ENCODE measurements at regions not wholly inside any gene's neighbourhood (a gene's known extent, or its start where the extent isn't known, plus 50 kb on each side); places are given as distances from the start of the nearest gene placed in this dataset.

DNA sequence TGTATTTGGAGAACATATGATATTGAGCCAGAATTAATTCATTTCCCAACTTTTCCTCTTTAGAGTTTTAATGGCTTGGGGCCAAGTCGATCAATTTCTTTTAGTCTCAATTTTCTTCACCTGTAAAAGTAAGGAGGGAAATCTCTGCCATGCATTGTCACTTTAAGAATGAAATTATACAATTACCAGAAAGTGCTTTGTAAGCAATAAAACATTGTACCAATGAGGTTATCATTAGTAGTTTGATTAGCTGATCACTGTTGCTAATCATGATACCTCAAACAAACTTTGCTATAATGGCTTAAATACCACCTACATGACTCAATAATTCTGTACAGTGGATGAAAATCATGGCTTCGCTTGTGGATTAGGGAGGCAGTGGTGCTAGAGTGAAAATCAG, 1525.8 kb upstream of the GOT2 start:
- no peak overlapping the region for H3K27ac ChIP-seq
- no peaks in the 10 kb centered on the region for H3K36me3 ChIP-seq
- TF ChIP-seq, protein P1, sequence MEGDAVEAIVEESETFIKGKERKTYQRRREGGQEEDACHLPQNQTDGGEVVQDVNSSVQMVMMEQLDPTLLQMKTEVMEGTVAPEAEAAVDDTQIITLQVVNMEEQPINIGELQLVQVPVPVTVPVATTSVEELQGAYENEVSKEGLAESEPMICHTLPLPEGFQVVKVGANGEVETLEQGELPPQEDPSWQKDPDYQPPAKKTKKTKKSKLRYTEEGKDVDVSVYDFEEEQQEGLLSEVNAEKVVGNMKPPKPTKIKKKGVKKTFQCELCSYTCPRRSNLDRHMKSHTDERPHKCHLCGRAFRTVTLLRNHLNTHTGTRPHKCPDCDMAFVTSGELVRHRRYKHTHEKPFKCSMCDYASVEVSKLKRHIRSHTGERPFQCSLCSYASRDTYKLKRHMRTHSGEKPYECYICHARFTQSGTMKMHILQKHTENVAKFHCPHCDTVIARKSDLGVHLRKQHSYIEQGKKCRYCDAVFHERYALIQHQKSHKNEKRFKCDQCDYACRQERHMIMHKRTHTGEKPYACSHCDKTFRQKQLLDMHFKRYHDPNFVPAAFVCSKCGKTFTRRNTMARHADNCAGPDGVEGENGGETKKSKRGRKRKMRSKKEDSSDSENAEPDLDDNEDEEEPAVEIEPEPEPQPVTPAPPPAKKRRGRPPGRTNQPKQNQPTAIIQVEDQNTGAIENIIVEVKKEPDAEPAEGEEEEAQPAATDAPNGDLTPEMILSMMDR (IDR thresholded peaks at IDR 0.05), result no peak
- TF ChIP-seq POLR2A (IDR thresholded peaks at IDR 0.05), result no peak
- intact Hi-C loops (cut with DNase I; ENCODE audit: low total_unique reads), result no loop called here
- no peak for DNase-seq
- no peaks in the 10 kb centered on the region for H3K27me3 ChIP-seq
- H3K4me3 ChIP-seq, result no peak overlapping the region
- no peaks in the 10 kb centered on the region for H3K9me3 ChIP-seq
- no peaks in the 10 kb centered on the region for H3K4me1 ChIP-seq

DNA sequence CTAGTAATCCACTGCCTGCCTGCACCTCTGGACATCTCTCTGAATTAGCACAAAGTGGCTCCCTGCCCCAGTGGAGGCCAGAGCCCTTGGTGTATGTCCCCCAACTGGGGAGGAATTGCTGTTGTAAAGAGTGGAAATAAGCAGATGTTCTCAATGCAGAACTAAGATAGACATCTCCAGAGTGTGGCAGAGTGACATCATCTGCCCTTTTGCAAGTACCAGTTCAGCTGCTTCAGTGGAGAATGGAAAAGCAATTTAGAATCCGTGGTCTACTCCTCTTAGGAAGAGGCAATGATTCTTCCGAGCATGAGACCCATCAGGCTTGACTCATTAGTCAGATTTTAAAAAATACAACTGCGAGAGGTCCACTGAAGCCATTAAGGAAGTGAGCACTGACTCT, 1512.0 kb upstream of the GOT2 start:
- TF ChIP-seq POLR2A (IDR thresholded peaks at IDR 0.05), result no peak
- TF ChIP-seq, protein P1 (IDR thresholded peaks at IDR 0.05), result no peak
- no peak for DNase-seq
- intact Hi-C loops (cut with DNase I; ENCODE audit: low total_unique reads), result no loop called here
- H3K4me1 ChIP-seq, result no peaks in the 10 kb centered on the region
- H3K27me3 ChIP-seq, result no peaks in the 10 kb centered on the region
- no peaks in the 10 kb centered on the region for H3K9me3 ChIP-seq
- H3K27ac ChIP-seq, result no peak overlapping the region
- no peak overlapping the region for H3K4me3 ChIP-seq
- H3K36me3 ChIP-seq, result no peaks in the 10 kb centered on the region

DNA sequence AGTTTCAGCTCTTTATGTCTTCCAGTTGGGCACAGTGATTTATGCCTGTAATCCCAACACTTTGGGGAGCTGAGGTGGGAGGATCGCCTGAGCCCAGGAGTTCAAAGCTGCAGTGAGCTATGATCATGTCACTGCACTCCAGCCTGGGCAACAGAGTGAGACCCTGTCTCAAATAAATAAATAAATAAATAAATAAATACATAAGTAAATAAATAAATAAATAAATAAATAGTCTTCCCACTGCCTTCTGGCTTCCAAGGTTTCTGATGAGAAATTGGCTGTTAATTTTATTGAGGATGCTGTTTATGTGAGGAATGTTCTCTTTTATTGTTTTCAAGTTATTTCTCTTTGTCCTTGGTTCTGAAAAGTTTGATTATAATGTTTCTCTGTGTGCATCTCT, 1507.6 kb upstream of the GOT2 start:
- no peaks in the 10 kb centered on the region for H3K4me1 ChIP-seq
- DNase-seq, result no peak
- intact Hi-C loops (cut with DNase I; ENCODE audit: low total_unique reads), result no loop called here

DNA sequence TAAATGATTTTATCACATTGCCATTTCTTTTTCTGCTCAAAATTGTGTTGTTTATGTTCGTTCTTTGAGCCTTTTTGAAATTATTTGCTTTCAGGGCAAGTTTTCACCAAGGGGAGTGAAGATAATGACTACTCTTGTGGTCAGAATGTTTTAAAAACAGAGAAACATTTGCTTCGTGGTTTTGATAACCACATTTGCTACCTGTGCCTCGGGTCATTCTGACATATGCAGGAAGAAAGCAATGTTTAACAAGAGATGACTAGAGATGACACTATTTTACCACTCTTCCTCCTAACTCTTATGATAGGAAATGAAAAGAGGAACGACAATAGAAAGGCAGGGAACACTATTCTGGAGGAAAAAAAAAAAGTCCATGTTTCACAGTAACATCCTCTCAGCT, 1496.5 kb upstream of the GOT2 start:
- no peak for DNase-seq
- no peaks in the 10 kb centered on the region for H3K36me3 ChIP-seq
- no peak overlapping the region for H3K27ac ChIP-seq
- H3K4me1 ChIP-seq, result no peaks in the 10 kb centered on the region
- H3K27me3 ChIP-seq, result no peaks in the 10 kb centered on the region
- TF ChIP-seq POLR2A (IDR thresholded peaks at IDR 0.05), result no peak
- TF ChIP-seq, protein P1 (IDR thresholded peaks at IDR 0.05), result no peak
- no peak overlapping the region for H3K4me3 ChIP-seq
- intact Hi-C loops (cut with DNase I; ENCODE audit: low total_unique reads), result loop anchor here (10.0 kb wide), 1 partner anchor 64 kb away; no protein-coding TSS in a partner anchor
- no peaks in the 10 kb centered on the region for H3K9me3 ChIP-seq

More for the DNA sequence above, 1507.6 kb upstream of the GOT2 start:
- H3K27ac ChIP-seq, result no peak overlapping the region
- TF ChIP-seq, protein P1 (IDR thresholded peaks at IDR 0.05), result no peak
- TF ChIP-seq POLR2A (IDR thresholded peaks at IDR 0.05), result no peak
- no peaks in the 10 kb centered on the region for H3K36me3 ChIP-seq
- no peaks in the 10 kb centered on the region for H3K27me3 ChIP-seq
- no peak overlapping the region for H3K4me3 ChIP-seq
- H3K9me3 ChIP-seq, result no peaks in the 10 kb centered on the region

DNA sequence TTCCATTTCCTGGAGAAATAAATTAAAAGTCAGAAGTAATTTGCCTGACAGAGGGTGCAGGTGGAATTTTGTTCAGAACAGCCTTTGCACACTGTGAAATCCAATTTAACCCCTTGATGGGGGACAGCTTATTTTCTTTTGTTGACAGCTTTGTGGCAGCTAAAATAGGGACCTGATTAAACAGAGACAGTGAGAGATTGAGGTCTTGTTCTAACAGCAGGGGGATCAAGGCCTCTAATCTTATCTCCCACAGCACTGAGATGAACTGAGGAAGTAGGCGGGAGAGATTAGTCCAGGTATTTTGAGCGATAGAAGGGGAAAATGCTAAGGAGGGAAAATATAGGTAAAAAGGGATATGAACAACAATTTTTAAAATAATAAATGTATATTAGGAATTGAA, 1491.4 kb upstream of the GOT2 start:
- no peaks in the 10 kb centered on the region for H3K36me3 ChIP-seq
- H3K27ac ChIP-seq, result no peak overlapping the region
- no peak for DNase-seq
- intact Hi-C loops (cut with DNase I; ENCODE audit: low total_unique reads), result no loop called here
- no peak overlapping the region for H3K4me3 ChIP-seq
- H3K9me3 ChIP-seq, result no peaks in the 10 kb centered on the region
- no peaks in the 10 kb centered on the region for H3K4me1 ChIP-seq
- TF ChIP-seq, protein P1 (IDR thresholded peaks at IDR 0.05), result no peak
- TF ChIP-seq POLR2A (IDR thresholded peaks at IDR 0.05), result no peak
- no peaks in the 10 kb centered on the region for H3K27me3 ChIP-seq

All from uterus (tissue), 3 donors.